ENCODE measurements at regions not wholly inside any gene's neighbourhood (a gene's known extent, or its start where the extent isn't known, plus 50 kb on each side); places are given as distances from the start of the nearest gene placed in this dataset.

- in situ Hi-C loops (cut with MboI; ENCODE audit: low sequenced_read_pairs, unreplicated experiment): no loop called here
- TF ChIP-seq CTCF (IDR thresholded peaks at IDR 0.05; ENCODE audit: borderline replicate concordance, control extremely low read depth, extremely low read depth, insufficient read depth, missing control alignments): no peak
- no peak for DNase-seq (ENCODE audit: low spot score)
These were observed 397.6 kb upstream of the IRX1 start for GRCh38 chr5:3198074-3198449.

- in situ Hi-C loops (cut with MboI; ENCODE audit: low sequenced_read_pairs, unreplicated experiment): no loop called here
These were observed 398.1 kb upstream of the IRX1 start for GRCh38 chr5:3197304-3198073.

GRCh38 chr5:3195994-3196393 is 399.6 kb upstream of the IRX1 start:
- in situ Hi-C loops (cut with MboI; ENCODE audit: low sequenced_read_pairs, unreplicated experiment): no loop called here
- TF ChIP-seq CTCF (IDR thresholded peaks at IDR 0.05; ENCODE audit: borderline replicate concordance, control extremely low read depth, extremely low read depth, insufficient read depth, missing control alignments): no peak
- DNase-seq (ENCODE audit: low spot score): no peak

More at GRCh38 chr5:3197304-3198073, 398.1 kb upstream of the IRX1 start:
- no peak for DNase-seq (ENCODE audit: low spot score)
- TF ChIP-seq CTCF (IDR thresholded peaks at IDR 0.05; ENCODE audit: borderline replicate concordance, control extremely low read depth, extremely low read depth, insufficient read depth, missing control alignments): no peak

DNA sequence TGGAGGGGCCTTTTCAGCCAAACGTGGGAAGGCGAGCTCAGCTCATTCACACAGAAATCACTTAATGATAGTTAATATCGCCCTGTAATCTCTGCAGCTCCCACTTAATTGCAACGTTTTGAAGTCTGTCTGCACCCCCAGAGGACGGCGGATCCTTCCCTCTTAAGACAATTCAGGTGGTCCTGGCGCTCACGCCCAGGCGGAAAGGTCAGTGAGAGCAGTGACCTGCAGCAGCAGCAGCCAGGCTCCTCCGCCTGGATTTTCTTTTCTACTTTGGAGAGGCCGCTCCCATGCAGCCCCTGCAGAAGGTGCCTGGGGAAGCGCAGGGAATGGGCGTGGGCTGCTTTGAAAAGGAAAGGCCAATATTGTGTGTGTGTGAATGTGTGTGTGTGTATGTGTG is 400.9 kb upstream of the IRX1 start:
- TF ChIP-seq CTCF (IDR thresholded peaks at IDR 0.05; ENCODE audit: borderline replicate concordance, control extremely low read depth, extremely low read depth, insufficient read depth, missing control alignments): no peak
- in situ Hi-C loops (cut with MboI; ENCODE audit: low sequenced_read_pairs, unreplicated experiment): no loop called here
- DNase-seq (ENCODE audit: low spot score): no peak

- no peak for TF ChIP-seq CTCF (IDR thresholded peaks at IDR 0.05; ENCODE audit: borderline replicate concordance, control extremely low read depth, extremely low read depth, insufficient read depth, missing control alignments)
- no peak for DNase-seq (ENCODE audit: low spot score)
- in situ Hi-C loops (cut with MboI; ENCODE audit: low sequenced_read_pairs, unreplicated experiment): no loop called here
These were observed 401.4 kb upstream of the IRX1 start for GRCh38 chr5:3194271-3194670.

DNA sequence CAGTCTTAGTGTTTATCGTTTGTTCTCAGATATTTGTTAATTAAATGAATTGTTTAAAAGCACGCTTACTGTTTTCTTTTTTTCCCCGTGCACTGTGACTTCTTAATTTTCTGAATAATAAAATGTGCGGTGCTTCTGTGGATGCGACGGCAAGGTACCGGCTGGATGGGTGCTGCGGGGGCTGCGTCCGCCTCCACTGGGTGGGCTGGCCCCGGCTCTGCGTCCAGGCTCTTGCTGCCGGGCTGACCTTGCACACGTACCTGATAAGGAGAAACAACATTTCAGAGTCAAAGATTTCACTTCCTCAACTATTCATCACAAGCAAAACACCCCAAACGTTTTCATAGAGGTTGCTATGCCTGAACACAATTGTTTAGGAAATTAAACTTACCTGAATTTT is 404.0 kb upstream of the IRX1 start:
- in situ Hi-C loops (cut with MboI; ENCODE audit: low sequenced_read_pairs, unreplicated experiment): no loop called here
- TF ChIP-seq CTCF (IDR thresholded peaks at IDR 0.05; ENCODE audit: borderline replicate concordance, control extremely low read depth, extremely low read depth, insufficient read depth, missing control alignments): no peak
- no peak for DNase-seq (ENCODE audit: low spot score)
